Stimulated activated naive CD4-positive, alpha-beta T cell treated with Interleukin-2 at 50 U/mL for 16 hours (primary cell): ENCODE measurements at regions not wholly inside any gene's neighbourhood (a gene's known extent, or its start where the extent isn't known, plus 50 kb on each side); places are given as distances from the start of the nearest gene placed in this dataset.
"Not testable (repeated sequence)": the region's sequence is repeated elsewhere in the genome, so short reads cannot be mapped to it uniquely, and the experiment has no call there.

Experiments
- DNase-seq: peaks from one replicate; lab custom pipeline; 2025; lab: John Stamatoyannopoulos, UW

GRCh38 chrX:13955975-13956374 lies 73.7 kb downstream of the GEMIN8 start:
- no peak for DNase-seq

- no peak for DNase-seq
Measured at GRCh38 chrX:13955095-13955647, 74.5 kb downstream of the GEMIN8 start.

- DNase-seq = no peak
Measured at GRCh38 chrX:13952581-13952980, 77.1 kb downstream of the GEMIN8 start.

- DNase-seq = not testable (repeated sequence)
Measured at GRCh38 chrX:13946223-13946622, 83.5 kb downstream of the GEMIN8 start.

- not testable (repeated sequence) for DNase-seq
Measured at GRCh38 chrX:13945787-13946186, 83.9 kb downstream of the GEMIN8 start.

- no peak for DNase-seq
Measured at GRCh38 chrX:13940671-13941070, 89.0 kb downstream of the GEMIN8 start.

- DNase-seq = no peak
Measured at GRCh38 chrX:13939741-13940597, 89.7 kb downstream of the GEMIN8 start.

- no peak for DNase-seq
Measured at GRCh38 chrX:13938829-13939530, 90.7 kb downstream of the GEMIN8 start.

- no peak for DNase-seq
Measured at GRCh38 chrX:13938051-13938828, 91.5 kb downstream of the GEMIN8 start.

- no peak for DNase-seq
Measured at GRCh38 chrX:13937370-13938050, 92.2 kb downstream of the GEMIN8 start.

- no peak for DNase-seq
Measured at GRCh38 chrX:13936521-13937225, 93.0 kb downstream of the GEMIN8 start.

GRCh38 chrX:13934731-13935130 lies 95.0 kb downstream of the GEMIN8 start:
- DNase-seq = no peak

- no peak for DNase-seq
Measured at GRCh38 chrX:13933851-13934250, 95.8 kb downstream of the GEMIN8 start.

GRCh38 chrX:13933352-13933751 lies 96.3 kb downstream of the GEMIN8 start:
- no peak for DNase-seq

- no peak for DNase-seq
Measured at GRCh38 chrX:13932416-13932815, 97.3 kb downstream of the GEMIN8 start.

GRCh38 chrX:13927175-13927574 lies 102.5 kb downstream of the GEMIN8 start:
- no peak for DNase-seq

GRCh38 chrX:13923845-13924244 lies 105.8 kb downstream of the GEMIN8 start:
- DNase-seq = no peak

GRCh38 chrX:13923289-13923688 lies 106.4 kb upstream of the GPM6B start:
- DNase-seq = no peak

- no peak for DNase-seq
Measured at GRCh38 chrX:13917507-13917906, 100.6 kb upstream of the GPM6B start.

- no peak for DNase-seq
Measured at GRCh38 chrX:13911586-13911985, 94.7 kb upstream of the GPM6B start.

GRCh38 chrX:13906093-13906492 lies 89.2 kb upstream of the GPM6B start:
- no peak for DNase-seq
